ENCODE measurements at regions not wholly inside any gene's neighbourhood (a gene's known extent, or its start where the extent isn't known, plus 50 kb on each side); places are given as distances from the start of the nearest gene placed in this dataset.
"Not testable (repeated sequence)": the region's sequence is repeated elsewhere in the genome, so short reads cannot be mapped to it uniquely, and the experiment has no call there.

DNA sequence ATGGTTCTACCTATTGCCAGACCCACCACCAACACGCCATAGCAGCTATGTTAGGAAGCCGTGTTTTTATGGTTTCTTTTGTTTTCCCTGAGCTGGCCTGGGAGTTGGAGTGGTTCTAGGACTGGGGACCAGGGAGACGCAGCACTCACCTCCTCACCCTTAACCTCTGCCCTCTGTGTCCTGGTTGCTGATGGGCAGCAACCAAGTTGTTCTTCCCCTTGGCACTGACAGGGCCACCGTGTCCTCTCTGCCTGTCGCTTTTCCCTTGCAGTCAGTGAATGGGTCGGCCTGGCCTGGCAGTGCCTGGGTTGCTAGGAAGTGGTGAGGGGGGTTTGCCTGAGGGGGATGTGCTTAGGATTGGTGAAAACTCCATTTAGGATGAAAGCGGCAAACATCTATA, 197.1 kb upstream of the GATA6 start:
- Histone ChIP-seq H3K4me1 (no peaks in the 10 kb centered on the region), H3K27me3 (replicated peaks in 1 of 7) (no peaks in the 10 kb centered on the region), H3K9me3 (no peaks in the 10 kb centered on the region), H3K27ac (no peak overlapping the region), H3K36me3 (no peaks in the 10 kb centered on the region), H3K4me3 (no peak overlapping the region)
- TF ChIP-seq, protein P1, sequence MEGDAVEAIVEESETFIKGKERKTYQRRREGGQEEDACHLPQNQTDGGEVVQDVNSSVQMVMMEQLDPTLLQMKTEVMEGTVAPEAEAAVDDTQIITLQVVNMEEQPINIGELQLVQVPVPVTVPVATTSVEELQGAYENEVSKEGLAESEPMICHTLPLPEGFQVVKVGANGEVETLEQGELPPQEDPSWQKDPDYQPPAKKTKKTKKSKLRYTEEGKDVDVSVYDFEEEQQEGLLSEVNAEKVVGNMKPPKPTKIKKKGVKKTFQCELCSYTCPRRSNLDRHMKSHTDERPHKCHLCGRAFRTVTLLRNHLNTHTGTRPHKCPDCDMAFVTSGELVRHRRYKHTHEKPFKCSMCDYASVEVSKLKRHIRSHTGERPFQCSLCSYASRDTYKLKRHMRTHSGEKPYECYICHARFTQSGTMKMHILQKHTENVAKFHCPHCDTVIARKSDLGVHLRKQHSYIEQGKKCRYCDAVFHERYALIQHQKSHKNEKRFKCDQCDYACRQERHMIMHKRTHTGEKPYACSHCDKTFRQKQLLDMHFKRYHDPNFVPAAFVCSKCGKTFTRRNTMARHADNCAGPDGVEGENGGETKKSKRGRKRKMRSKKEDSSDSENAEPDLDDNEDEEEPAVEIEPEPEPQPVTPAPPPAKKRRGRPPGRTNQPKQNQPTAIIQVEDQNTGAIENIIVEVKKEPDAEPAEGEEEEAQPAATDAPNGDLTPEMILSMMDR (IDR thresholded peaks at IDR 0.05 in 8 of 11, conservative IDR thresholded peaks at IDR 0.05 in 3 of 11) = no peak
- TF ChIP-seq POLR2AphosphoS5 (IDR thresholded peaks at IDR 0.05) = no peak
- no peak for TF ChIP-seq POLR2A (IDR thresholded peaks at IDR 0.05)
- WGBS, 5 donors = 65 to 88% (median 83%) methylated on average over 7 of the region's 7 CpGs
- no peak for DNase-seq
- intact Hi-C loops (cut with DNase I; ENCODE audit: low total_unique reads) = no loop called here

- H3K27me3 ChIP-seq (replicated peaks in 1 of 7); H3K36me3 ChIP-seq; intact Hi-C loops (cut with DNase I; ENCODE audit: low total_unique reads); H3K4me1 ChIP-seq; H3K27ac ChIP-seq; H3K9me3 ChIP-seq; DNase-seq; H3K4me3 ChIP-seq: not testable (repeated sequence)
- WGBS, 5 donors = 88 to 98% (median 91%) methylated on average over 1 of the region's 1 CpG
Measured at GRCh38 chr18:21975954-21976353, 193.4 kb upstream of the GATA6 start.

GRCh38 chr18:21978546-21979170, 190.7 kb upstream of the GATA6 start:
- TF ChIP-seq, protein P1 (IDR thresholded peaks at IDR 0.05 in 8 of 11, conservative IDR thresholded peaks at IDR 0.05 in 3 of 11) = no peak
- TF ChIP-seq POLR2A (IDR thresholded peaks at IDR 0.05) (no peak), POLR2AphosphoS5 (IDR thresholded peaks at IDR 0.05) (no peak)
- Histone ChIP-seq H3K4me1 (no peaks in the 10 kb centered on the region), H3K4me3 (no peak overlapping the region), H3K9me3 (peaks cover 0 to 10% (median 2%) of the 10 kb centered on the region in 8 donors), H3K27ac (no peak overlapping the region), H3K27me3 (replicated peaks in 1 of 7) (no peaks in the 10 kb centered on the region), H3K36me3 (no peaks in the 10 kb centered on the region)
- intact Hi-C loops (cut with DNase I; ENCODE audit: low total_unique reads) = no loop called here
- no peak for DNase-seq
- WGBS, 5 donors = 59 to 78% (median 70%) methylated on average over 13 of the region's 13 CpGs

GRCh38 chr18:21979171-21979560, 190.2 kb upstream of the GATA6 start:
- H3K36me3 ChIP-seq = no peaks in the 10 kb centered on the region
- intact Hi-C loops (cut with DNase I; ENCODE audit: low total_unique reads) = no loop called here
- no peak overlapping the region for H3K4me3 ChIP-seq
- H3K4me1 ChIP-seq = no peaks in the 10 kb centered on the region
- DNase-seq = no peak
- peaks cover 0 to 10% (median 2%) of the 10 kb centered on the region in 8 donors for H3K9me3 ChIP-seq
- H3K27ac ChIP-seq = no peak overlapping the region
- H3K27me3 ChIP-seq (replicated peaks in 1 of 7) = no peaks in the 10 kb centered on the region
- WGBS, 5 donors = 85 to 94% (median 94%) methylated on average over 4 of the region's 4 CpGs
- TF ChIP-seq POLR2A (IDR thresholded peaks at IDR 0.05) (no peak), POLR2AphosphoS5 (IDR thresholded peaks at IDR 0.05) (no peak)
- TF ChIP-seq, protein P1 (IDR thresholded peaks at IDR 0.05 in 8 of 11, conservative IDR thresholded peaks at IDR 0.05 in 3 of 11) = no peak

- no peak overlapping the region for H3K4me3 ChIP-seq
- H3K4me1 ChIP-seq = no peaks in the 10 kb centered on the region
- H3K27me3 ChIP-seq (replicated peaks in 1 of 7) = no peaks in the 10 kb centered on the region
- peaks cover 0 to 10% (median 2%) of the 10 kb centered on the region in 8 donors for H3K9me3 ChIP-seq
- WGBS, 5 donors = 60 to 90% (median 82%) methylated on average over 1 of the region's 1 CpG
- intact Hi-C loops (cut with DNase I; ENCODE audit: low total_unique reads) = no loop called here
- H3K27ac ChIP-seq = no peak overlapping the region
- DNase-seq = no peak
- TF ChIP-seq POLR2AphosphoS5 (IDR thresholded peaks at IDR 0.05) = no peak
- TF ChIP-seq, protein P1 (IDR thresholded peaks at IDR 0.05 in 8 of 11, conservative IDR thresholded peaks at IDR 0.05 in 3 of 11) = no peak
- TF ChIP-seq POLR2A (IDR thresholded peaks at IDR 0.05) = no peak
- H3K36me3 ChIP-seq = no peaks in the 10 kb centered on the region
Measured at GRCh38 chr18:21979759-21980158, 189.6 kb upstream of the GATA6 start.
